GM21717 (cell line): ENCODE measurements at regions not wholly inside any gene's neighbourhood (a gene's known extent, or its start where the extent isn't known, plus 50 kb on each side); places are given as distances from the start of the nearest gene placed in this dataset.
A peak's percentile ranks its signal among the peaks of the same experiment; 100 is the strongest.

Source experiments
- ATAC-seq: cut with Tn5 transposase; IDR thresholded peaks from one replicate; pipeline ENCODE4 v1.9.1; 2021; ENCODE audit warnings: mild to moderate bottlenecking, moderate library complexity; ENCODE audit not compliant: unreplicated experiment

GRCh38 chr4:81828991-81829390 lies 357.3 kb upstream of the RASGEF1B start:
- ATAC-seq, result no peak

GRCh38 chr4:81827577-81828202 lies 356.0 kb upstream of the RASGEF1B start:
- ATAC-seq, result peak; percentile 86

GRCh38 chr4:81826817-81827424 lies 355.2 kb upstream of the RASGEF1B start:
- ATAC-seq, result no peak

- ATAC-seq, result no peak
Observed at GRCh38 chr4:81826335-81826734, 354.6 kb upstream of the RASGEF1B start.

- no peak for ATAC-seq
Observed at GRCh38 chr4:81818385-81818920, 346.7 kb upstream of the RASGEF1B start.

GRCh38 chr4:81816031-81816761 lies 344.5 kb upstream of the RASGEF1B start:
- ATAC-seq, result no peak

- no peak for ATAC-seq
Observed at GRCh38 chr4:81814987-81815541, 343.4 kb upstream of the RASGEF1B start.

GRCh38 chr4:81811562-81812293 lies 340.0 kb upstream of the RASGEF1B start:
- ATAC-seq, result no peak

- no peak for ATAC-seq
Observed at GRCh38 chr4:81808011-81808672, 336.4 kb upstream of the RASGEF1B start.

GRCh38 chr4:81807386-81807785 lies 335.7 kb upstream of the RASGEF1B start:
- ATAC-seq, result no peak

GRCh38 chr4:81806485-81806884 lies 334.8 kb upstream of the RASGEF1B start:
- no peak for ATAC-seq

GRCh38 chr4:81804849-81805248 lies 333.1 kb upstream of the RASGEF1B start:
- ATAC-seq, result no peak

- ATAC-seq, result no peak
Observed at GRCh38 chr4:81802285-81802846, 330.7 kb upstream of the RASGEF1B start.

GRCh38 chr4:81799371-81799770 lies 327.7 kb upstream of the RASGEF1B start:
- ATAC-seq, result no peak

- peak; percentile 79 for ATAC-seq
Observed at GRCh38 chr4:81796790-81797528, 325.3 kb upstream of the RASGEF1B start.

- ATAC-seq, result no peak
Observed at GRCh38 chr4:81792521-81792920, 320.8 kb upstream of the RASGEF1B start.

- no peak for ATAC-seq
Observed at GRCh38 chr4:81790477-81790876, 318.8 kb upstream of the RASGEF1B start.

- ATAC-seq, result no peak
Observed at GRCh38 chr4:81789741-81790399, 318.2 kb upstream of the RASGEF1B start.

- ATAC-seq, result no peak
Observed at GRCh38 chr4:81789158-81789557, 317.5 kb upstream of the RASGEF1B start.
